GM12878 (cell line): ENCODE measurements at regions not wholly inside any gene's neighbourhood (a gene's known extent, or its start where the extent isn't known, plus 50 kb on each side); places are given as distances from the start of the nearest gene placed in this dataset.

Source experiments
- ATAC-seq: fragments of 200-7000 bp; cut with Tn5 transposase; 3 replicates; pipeline ENCODE4 v1.9.1; 2020; ENCODE audit warnings: mild to moderate bottlenecking, moderate library complexity
- BruUV-seq: library from RNA; stranded (reverse); fragments of 400-500 nt; replicated peaks from 2 replicates; lab custom pipeline; 2021; lab: Mats Ljungman, UMichigan
- CTCF ChIA-PET: fragments of 300-600 bp; sonication (Branson Sonifier 250); formaldehyde crosslinking; extraction: SDS; loops from one replicate; lab custom pipeline; 2021; ENCODE audit warnings: inconsistent platforms; lab: Yijun Ruan, JAX
- POLR2A ChIA-PET: fragments of 350-600 bp; formaldehyde crosslinking; extraction: SDS; loops from one replicate; lab custom pipeline; 2021; ENCODE audit warnings: inconsistent platforms; lab: Charles Lee
- RAD21 ChIA-PET: fragments of 300-600 bp; sonication (Branson Sonifier 250); formaldehyde crosslinking; loops from one replicate; lab custom pipeline; 2023; ENCODE audit warnings: antibody characterized with exemption; ENCODE audit not compliant: unreplicated experiment; lab: Charles Lee
- SMC1A ChIA-PET: fragments of 300-600 bp; sonication (Branson Sonifier 250); formaldehyde crosslinking; loops from one replicate; lab custom pipeline; 2023; ENCODE audit not compliant: unreplicated experiment, uncharacterized antibody; lab: Charles Lee
- DNase-seq: peaks from one replicate; pipeline ENCODE4 v3.0.0-alpha.2; 2011; ENCODE audit warnings: low read depth, low spot score
- FAIRE-seq: peaks from 3 replicates; lab custom pipeline; 2011; peaks lifted over from hg19 to GRCh38; lab: Jason Lieb, UNC
- H2AFZ ChIP-seq: 2 replicates; pipeline ENCODE4 v1.6.0; 2011; ENCODE audit warnings: low read depth, low read length, control low read depth; ENCODE audit not compliant: control insufficient read depth
- H3K27ac ChIP-seq: 2 replicates; pipeline ENCODE4 v1.5.1; 2011; ENCODE audit warnings: control low read depth; ENCODE audit not compliant: control insufficient read depth, insufficient read depth
- H3K27me3 ChIP-seq, 2 experiments: replicated peaks in 1 of 2; 2 replicates each; pipeline versions ENCODE4 v1.6.0 to v1.6.1; 2011; ENCODE audit warnings: low read length in 1 of 2; ENCODE audit not compliant: control insufficient read depth in 2 of 2, insufficient read depth in 2 of 2
- H3K36me3 ChIP-seq, 2 experiments: 2 replicates each; pipeline ENCODE4 v1.5.1; 2011; ENCODE audit warnings: low read length in 1 of 2; ENCODE audit not compliant: control insufficient read depth in 2 of 2, insufficient read depth in 2 of 2
- H3K4me1 ChIP-seq: 2 replicates; pipeline ENCODE4 v1.6.1; 2011; ENCODE audit warnings: mild to moderate bottlenecking, low read length, moderate library complexity, mixed read lengths; ENCODE audit not compliant: control insufficient read depth, insufficient read depth
- H3K4me2 ChIP-seq: 2 replicates; pipeline ENCODE4 v1.6.0; 2011; ENCODE audit warnings: control low read depth; ENCODE audit not compliant: control insufficient read depth, insufficient read depth
- H3K4me3 ChIP-seq: fragments of 200-600 bp; sonication (generic); 2 replicates; pipeline ENCODE4 v1.5.1; 2016
- H3K79me2 ChIP-seq: 2 replicates; pipeline ENCODE4 v1.6.0; 2011; ENCODE audit warnings: low read length; ENCODE audit not compliant: control insufficient read depth, insufficient read depth
- H3K9ac ChIP-seq: 2 replicates; pipeline ENCODE4 v1.8.0; 2011; ENCODE audit warnings: low read length, control low read depth, mixed read lengths; ENCODE audit not compliant: control insufficient read depth, insufficient read depth
- H3K9me3 ChIP-seq: replicated peaks from 3 replicates; pipeline ENCODE4 v1.5.1; 2011; ENCODE audit warnings: mild to moderate bottlenecking, low read length; ENCODE audit not compliant: control insufficient read depth, insufficient read depth
- H4K20me1 ChIP-seq: 2 replicates; pipeline ENCODE4 v1.6.0; 2011; ENCODE audit not compliant: control insufficient read depth, insufficient read depth
- CBFB ChIP-seq: IDR thresholded peaks from 2 replicates; pipeline ENCODE4 v1.6.1; 2016; ENCODE audit warnings: antibody characterized with exemption, low read depth
- ESRRA ChIP-seq: IDR thresholded peaks from 2 replicates; pipeline ENCODE4 v1.6.1; 2012; ENCODE audit warnings: mild to moderate bottlenecking, low read length, improper control_type of control experiment
- HDAC6 ChIP-seq: fragments of 200-600 bp; sonication (generic); IDR thresholded peaks from one replicate; pipeline ENCODE4 v1.8.0; 2017; ENCODE audit warnings: antibody characterized with exemption; ENCODE audit not compliant: unreplicated experiment
- JUNB ChIP-seq: IDR thresholded peaks from 2 replicates; pipeline ENCODE4 v1.6.1; 2016; ENCODE audit warnings: antibody characterized with exemption, mild to moderate bottlenecking
- NR2F1 ChIP-seq: fragments of 450-650 bp; conservative IDR thresholded peaks from 2 replicates; pipeline ENCODE4 v1.6.1; 2017; ENCODE audit warnings: mild to moderate bottlenecking
- PML ChIP-seq: IDR thresholded peaks from 2 replicates; pipeline ENCODE4 v1.6.1; 2012; ENCODE audit warnings: low read length, inconsistent platforms
- POLR2AphosphoS5 ChIP-seq: IDR thresholded peaks from 2 replicates; pipeline ENCODE4 v1.6.1; 2011; ENCODE audit warnings: mild to moderate bottlenecking, low read length, inconsistent platforms
- RAD51 ChIP-seq: fragments of 450-650 bp; IDR thresholded peaks from 2 replicates; pipeline ENCODE4 v1.6.1; 2016; ENCODE audit warnings: moderate library complexity, mild to moderate bottlenecking, inconsistent platforms
- RB1 ChIP-seq: fragments of 450-650 bp; formaldehyde crosslinking; IDR thresholded peaks from 2 replicates; pipeline ENCODE4 v1.6.1; 2017; ENCODE audit warnings: mild to moderate bottlenecking, borderline replicate concordance
- RBBP5 ChIP-seq: fragments of 200-600 bp; sonication (generic); conservative IDR thresholded peaks from 2 replicates; pipeline ENCODE4 v1.6.1; 2016
- SIX5 ChIP-seq: IDR thresholded peaks from 2 replicates; pipeline ENCODE4 v1.6.1; 2011; ENCODE audit warnings: mild to moderate bottlenecking, low read depth, low read length, moderate library complexity; ENCODE audit not compliant: severe bottlenecking
- SMAD1 ChIP-seq: fragments of 450-650 bp; IDR thresholded peaks from 2 replicates; pipeline ENCODE4 v1.6.1; 2018; ENCODE audit warnings: mild to moderate bottlenecking, low read depth; ENCODE audit not compliant: partially characterized antibody
- STAT1 ChIP-seq: fragments of 450-650 bp; conservative IDR thresholded peaks from 2 replicates; pipeline ENCODE4 v1.6.1; 2014; ENCODE audit warnings: antibody characterized with exemption, mild to moderate bottlenecking
- YBX1 ChIP-seq: fragments of 450-650 bp; IDR thresholded peaks from 2 replicates; pipeline ENCODE4 v1.6.1; 2016; ENCODE audit warnings: antibody characterized with exemption
- ZNF274 ChIP-seq: IDR thresholded peaks from one replicate; pipeline ENCODE4 v1.8.0; 2011; ENCODE audit not compliant: insufficient read length, insufficient read depth
- WGBS: methylation state at CpG from one replicate; pipeline ENCODE4 v1.1.6; 2016; ENCODE audit warnings: low lambda C conversion rate; ENCODE audit not compliant: insufficient replicate concordance, insufficient coverage; ENCODE audit errors: missing lambda C conversion rate; 5-methylcytosine and 5-hydroxymethylcytosine counted together
- in situ Hi-C: fragments of 300-500 bp; cut with MboI; formaldehyde crosslinking; loops from 9 replicates; pipeline ENCODE4 v1.14.3; 2018; ENCODE audit warnings: mixed read lengths
- intact Hi-C: fragments of 100-400 bp; cut with micrococcal nuclease; formaldehyde crosslinking; loops from one replicate; pipeline ENCODE4 v1.14.2; 2022; ENCODE audit not compliant: unreplicated experiment
- TF ChIP-seq, protein P1 (sequence below): fragments of 450-650 bp; IDR thresholded peaks from 2 replicates; pipeline ENCODE4 v1.6.1; 2017; ENCODE audit warnings: low read depth, mild to moderate bottlenecking, moderate library complexity
- TF ChIP-seq, protein P2 (sequence below): IDR thresholded peaks from 2 replicates; pipeline ENCODE4 v1.6.1; 2012; ENCODE audit warnings: low read depth, low read length, improper control_type of control experiment
- TF ChIP-seq, protein P3 (sequence below): fragments of 450-650 bp; formaldehyde crosslinking; IDR thresholded peaks from 2 replicates; pipeline ENCODE4 v1.5.0; 2022; ENCODE audit warnings: mild to moderate bottlenecking, missing genetic modification characterization

DNA sequence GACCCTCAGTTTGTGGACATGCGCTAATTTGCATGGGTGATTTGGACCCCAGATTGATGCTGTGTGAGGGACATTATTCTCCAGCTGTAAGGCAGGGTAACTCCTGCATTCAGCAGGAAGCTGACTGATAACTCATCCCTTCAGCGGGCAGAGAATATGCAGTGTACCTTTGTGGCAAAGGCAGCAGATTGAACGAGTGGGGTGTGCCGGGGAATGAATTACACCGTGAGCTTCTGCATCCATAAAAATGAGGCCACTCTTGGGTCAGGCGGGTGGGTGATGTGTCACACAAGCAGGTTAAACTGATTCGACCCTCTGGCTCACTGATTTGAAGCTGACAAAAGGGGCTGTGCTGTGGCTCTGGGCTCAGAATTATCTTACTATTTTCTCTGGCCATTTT, 128.9 kb upstream of the PMFBP1 start:
- POLR2A ChIA-PET = no interaction called here
- Histone ChIP-seq H3K4me3 (no peak overlapping the region), H2AFZ (no peak overlapping the region), H3K79me2 (no peaks in the 10 kb centered on the region), H3K9ac (no peak overlapping the region), H3K4me1 (no peaks in the 10 kb centered on the region), H3K4me2 (no peak overlapping the region), H4K20me1 (no peaks in the 10 kb centered on the region), H3K9me3 (no peaks in the 10 kb centered on the region), H3K27me3 (no peaks in the 10 kb centered on the region), H3K27ac (no peak overlapping the region), H3K36me3 (no peaks in the 10 kb centered on the region)
- BruUV-seq = no TSS peak
- DNase-seq (no peak), FAIRE-seq (no peak), ATAC-seq (no peak)
- intact Hi-C loops (no loop called here), in situ Hi-C loops (no loop called here)
- SMC1A ChIA-PET = interaction anchor here (1.0 kb wide), 1 partner anchor 19 kb away, joined by 3 read pairs; no protein-coding TSS in a partner anchor
- RAD21 ChIA-PET = no interaction called here
- 62% methylated on average over 7 of the region's 7 CpGs for WGBS
- TF ChIP-seq ESRRA = no peak
- TF ChIP-seq RBBP5 = no peak
- no peak for TF ChIP-seq ZNF274
- TF ChIP-seq POLR2AphosphoS5 = no peak
- TF ChIP-seq SIX5 = no peak
- TF ChIP-seq YBX1 = no peak
- no peak for TF ChIP-seq SMAD1
- no peak for TF ChIP-seq HDAC6
- no peak for TF ChIP-seq JUNB
- TF ChIP-seq RB1 = no peak
- TF ChIP-seq, protein P1, sequence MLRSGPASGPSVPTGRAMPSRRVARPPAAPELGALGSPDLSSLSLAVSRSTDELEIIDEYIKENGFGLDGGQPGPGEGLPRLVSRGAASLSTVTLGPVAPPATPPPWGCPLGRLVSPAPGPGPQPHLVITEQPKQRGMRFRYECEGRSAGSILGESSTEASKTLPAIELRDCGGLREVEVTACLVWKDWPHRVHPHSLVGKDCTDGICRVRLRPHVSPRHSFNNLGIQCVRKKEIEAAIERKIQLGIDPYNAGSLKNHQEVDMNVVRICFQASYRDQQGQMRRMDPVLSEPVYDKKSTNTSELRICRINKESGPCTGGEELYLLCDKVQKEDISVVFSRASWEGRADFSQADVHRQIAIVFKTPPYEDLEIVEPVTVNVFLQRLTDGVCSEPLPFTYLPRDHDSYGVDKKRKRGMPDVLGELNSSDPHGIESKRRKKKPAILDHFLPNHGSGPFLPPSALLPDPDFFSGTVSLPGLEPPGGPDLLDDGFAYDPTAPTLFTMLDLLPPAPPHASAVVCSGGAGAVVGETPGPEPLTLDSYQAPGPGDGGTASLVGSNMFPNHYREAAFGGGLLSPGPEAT = no peak
- TF ChIP-seq PML = no peak
- TF ChIP-seq RAD51 = no peak
- TF ChIP-seq NR2F1 = no peak
- TF ChIP-seq, protein P2, sequence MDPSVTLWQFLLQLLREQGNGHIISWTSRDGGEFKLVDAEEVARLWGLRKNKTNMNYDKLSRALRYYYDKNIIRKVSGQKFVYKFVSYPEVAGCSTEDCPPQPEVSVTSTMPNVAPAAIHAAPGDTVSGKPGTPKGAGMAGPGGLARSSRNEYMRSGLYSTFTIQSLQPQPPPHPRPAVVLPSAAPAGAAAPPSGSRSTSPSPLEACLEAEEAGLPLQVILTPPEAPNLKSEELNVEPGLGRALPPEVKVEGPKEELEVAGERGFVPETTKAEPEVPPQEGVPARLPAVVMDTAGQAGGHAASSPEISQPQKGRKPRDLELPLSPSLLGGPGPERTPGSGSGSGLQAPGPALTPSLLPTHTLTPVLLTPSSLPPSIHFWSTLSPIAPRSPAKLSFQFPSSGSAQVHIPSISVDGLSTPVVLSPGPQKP = no peak
- no peak for TF ChIP-seq CBFB
- TF ChIP-seq, protein P3, sequence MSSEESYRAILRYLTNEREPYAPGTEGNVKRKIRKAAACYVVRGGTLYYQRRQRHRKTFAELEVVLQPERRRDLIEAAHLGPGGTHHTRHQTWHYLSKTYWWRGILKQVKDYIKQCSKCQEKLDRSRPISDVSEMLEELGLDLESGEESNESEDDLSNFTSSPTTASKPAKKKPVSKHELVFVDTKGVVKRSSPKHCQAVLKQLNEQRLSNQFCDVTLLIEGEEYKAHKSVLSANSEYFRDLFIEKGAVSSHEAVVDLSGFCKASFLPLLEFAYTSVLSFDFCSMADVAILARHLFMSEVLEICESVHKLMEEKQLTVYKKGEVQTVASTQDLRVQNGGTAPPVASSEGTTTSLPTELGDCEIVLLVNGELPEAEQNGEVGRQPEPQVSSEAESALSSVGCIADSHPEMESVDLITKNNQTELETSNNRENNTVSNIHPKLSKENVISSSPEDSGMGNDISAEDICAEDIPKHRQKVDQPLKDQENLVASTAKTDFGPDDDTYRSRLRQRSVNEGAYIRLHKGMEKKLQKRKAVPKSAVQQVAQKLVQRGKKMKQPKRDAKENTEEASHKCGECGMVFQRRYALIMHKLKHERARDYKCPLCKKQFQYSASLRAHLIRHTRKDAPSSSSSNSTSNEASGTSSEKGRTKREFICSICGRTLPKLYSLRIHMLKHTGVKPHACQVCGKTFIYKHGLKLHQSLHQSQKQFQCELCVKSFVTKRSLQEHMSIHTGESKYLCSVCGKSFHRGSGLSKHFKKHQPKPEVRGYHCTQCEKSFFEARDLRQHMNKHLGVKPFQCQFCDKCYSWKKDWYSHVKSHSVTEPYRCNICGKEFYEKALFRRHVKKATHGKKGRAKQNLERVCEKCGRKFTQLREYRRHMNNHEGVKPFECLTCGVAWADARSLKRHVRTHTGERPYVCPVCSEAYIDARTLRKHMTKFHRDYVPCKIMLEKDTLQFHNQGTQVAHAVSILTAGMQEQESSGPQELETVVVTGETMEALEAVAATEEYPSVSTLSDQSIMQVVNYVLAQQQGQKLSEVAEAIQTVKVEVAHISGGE = no peak
- TF ChIP-seq STAT1 = no peak
- CTCF ChIA-PET = no interaction called here
